Stimulated activated CD4-positive, alpha-beta T cell treated with anti-CD3 and anti-CD28 coated beads, Interleukin-1b, Interleukin-23, amount 100 ng/mL, for 1 hour (primary cell): ENCODE measurements at regions not wholly inside any gene's neighbourhood (a gene's known extent, or its start where the extent isn't known, plus 50 kb on each side); places are given as distances from the start of the nearest gene placed in this dataset.

Experiments used
- DNase-seq, 2 donors: peaks; one replicate each; pipeline ENCODE4 v3.0.0-alpha.2; 2020; ENCODE audit warnings: low read depth in 2 of 2

GRCh38 chr1:29973406-29973805 lies 737.1 kb downstream of the PTPRU start:
- no peak for DNase-seq

GRCh38 chr1:29972421-29973053 lies 736.2 kb downstream of the PTPRU start:
- no peak for DNase-seq

GRCh38 chr1:29971703-29972102 lies 735.4 kb downstream of the PTPRU start:
- DNase-seq, result no peak

GRCh38 chr1:29970747-29971325 lies 734.5 kb downstream of the PTPRU start:
- no peak for DNase-seq

- no peak for DNase-seq
Measured at GRCh38 chr1:29969576-29969975, 733.3 kb downstream of the PTPRU start.

- DNase-seq, result no peak
Measured at GRCh38 chr1:29967261-29967660, 730.9 kb downstream of the PTPRU start.

GRCh38 chr1:29966526-29967045 lies 730.3 kb downstream of the PTPRU start:
- no peak for DNase-seq

- DNase-seq, result no peak
Measured at GRCh38 chr1:29964718-29965533, 728.6 kb downstream of the PTPRU start.

- DNase-seq, result no peak
Measured at GRCh38 chr1:29963946-29964345, 727.6 kb downstream of the PTPRU start.

GRCh38 chr1:29962831-29963247 lies 726.5 kb downstream of the PTPRU start:
- no peak for DNase-seq

- DNase-seq, result no peak
Measured at GRCh38 chr1:29962336-29962735, 726.0 kb downstream of the PTPRU start.

GRCh38 chr1:29961293-29962059 lies 725.2 kb downstream of the PTPRU start:
- DNase-seq, result no peak

GRCh38 chr1:29960876-29961275 lies 724.6 kb downstream of the PTPRU start:
- DNase-seq, result no peak

GRCh38 chr1:29960156-29960755 lies 723.9 kb downstream of the PTPRU start:
- no peak for DNase-seq

GRCh38 chr1:29959356-29959755 lies 723.0 kb downstream of the PTPRU start:
- DNase-seq, result no peak

GRCh38 chr1:29958271-29958670 lies 721.9 kb downstream of the PTPRU start:
- no peak for DNase-seq

GRCh38 chr1:29956349-29957030 lies 720.2 kb downstream of the PTPRU start:
- DNase-seq, result no peak

- no peak for DNase-seq
Measured at GRCh38 chr1:29954591-29954990, 718.3 kb downstream of the PTPRU start.

GRCh38 chr1:29953961-29954360 lies 717.6 kb downstream of the PTPRU start:
- no peak for DNase-seq

- DNase-seq, result no peak
Measured at GRCh38 chr1:29949676-29950075, 713.4 kb downstream of the PTPRU start.

GRCh38 chr1:29948581-29948980 lies 712.3 kb downstream of the PTPRU start:
- no peak for DNase-seq
